Body of pancreas (tissue), 4 donors: ENCODE measurements at regions not wholly inside any gene's neighbourhood (a gene's known extent, or its start where the extent isn't known, plus 50 kb on each side); places are given as distances from the start of the nearest gene placed in this dataset.

Experiments used
- ATAC-seq: fragments of 150-250 bp; one replicate; pipeline ENCODE4 v1.9.1; 2016
- DNase-seq, 4 donors: peaks; one replicate each; pipeline ENCODE4 v3.0.0-alpha.2; 2019
- H3K27ac ChIP-seq, 4 donors: fragments of 200-600 bp; sonication (generic); 1 replicate in 3 of 4; 2 replicates in 1 of 4; pipeline versions ENCODE4 v1.5.1 to v1.6.1; 2016 to 2019; ENCODE audit warnings: mild to moderate bottlenecking in 1 of 4, mixed read lengths in 1 of 4, moderate library complexity in 1 of 4
- H3K27me3 ChIP-seq, 2 donors: fragments of 200-600 bp; sonication (generic); one replicate each; pipeline ENCODE4 v1.6.0; 2016; ENCODE audit warnings: mild to moderate bottlenecking in 1 of 2
- H3K36me3 ChIP-seq, 2 donors: fragments of 200-600 bp; sonication (generic); replicated peaks in 1 of 2; 2 replicates each; pipeline ENCODE4 v1.5.1; 2016; ENCODE audit warnings: low read depth in 2 of 2; ENCODE audit not compliant: insufficient read depth in 1 of 2
- H3K4me1 ChIP-seq: fragments of 200-600 bp; sonication (generic); one replicate; pipeline ENCODE4 v1.6.0; 2016
- H3K4me3 ChIP-seq, 2 donors: fragments of 200-600 bp; sonication (generic); 1 replicate in 1 of 2; 2 replicates in 1 of 2; pipeline ENCODE4 v1.5.1; 2016 to 2019
- H3K9me3 ChIP-seq, 3 donors: fragments of 200-600 bp; sonication (generic); 1 replicate in 2 of 3; 2 replicates in 1 of 3; pipeline ENCODE4 v1.5.1; 2016
- POLR2A ChIP-seq, 3 donors: fragments of 450-650 bp; IDR thresholded peaks; one replicate each; pipeline ENCODE4 v1.6.1; 2016; ENCODE audit warnings: antibody characterized with exemption in 3 of 3, mild to moderate bottlenecking in 2 of 3
- WGBS, 2 donors: methylation state at CpG; one replicate each; pipeline ENCODE4 v1.1.5; 2017; 5-methylcytosine and 5-hydroxymethylcytosine counted together
- intact Hi-C: fragments of 100-400 bp; cut with DNase I; formaldehyde crosslinking; loops from one replicate; pipeline ENCODE4 v1.15.1; 2023
- TF ChIP-seq, protein P1 (sequence below), 7 experiments: fragments of 450-650 bp in 4 of 7; fragments of 200-600 bp in 3 of 7; sonication (generic) in 3 of 7; IDR thresholded peaks; one replicate each; pipeline ENCODE4 v1.5.1; 2016 to 2019; ENCODE audit warnings: antibody characterized with exemption in 7 of 7

DNA sequence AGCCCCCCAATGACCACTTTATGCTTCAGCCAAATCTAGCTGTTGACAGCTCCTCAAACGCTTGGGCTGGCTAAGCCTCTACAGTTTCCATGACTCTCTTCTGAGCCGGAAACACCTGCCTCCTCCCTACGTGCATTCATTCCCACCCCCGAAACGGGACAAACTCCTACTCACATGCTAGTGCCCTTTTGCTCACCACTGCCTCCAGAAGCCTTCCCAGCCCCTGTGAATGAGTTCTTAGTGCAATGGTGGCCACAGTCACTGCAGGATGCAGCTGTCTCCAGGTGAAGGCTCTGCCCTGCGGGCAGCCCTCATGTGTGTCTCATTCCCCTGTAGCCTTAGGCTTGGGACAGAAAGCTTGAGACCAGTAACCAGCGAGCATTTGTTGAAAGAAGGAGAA is 68.8 kb upstream of the DAB2IP start:
- H3K27ac ChIP-seq = no peak overlapping the region
- no peak overlapping the region for H3K4me3 ChIP-seq
- H3K9me3 ChIP-seq = no peaks in the 10 kb centered on the region
- peaks cover 6% of the 10 kb centered on the region for H3K4me1 ChIP-seq
- intact Hi-C loops = no loop called here
- 70 to 83% methylated on average over 7 of the region's 7 CpGs for WGBS, 2 donors
- TF ChIP-seq, protein P1, sequence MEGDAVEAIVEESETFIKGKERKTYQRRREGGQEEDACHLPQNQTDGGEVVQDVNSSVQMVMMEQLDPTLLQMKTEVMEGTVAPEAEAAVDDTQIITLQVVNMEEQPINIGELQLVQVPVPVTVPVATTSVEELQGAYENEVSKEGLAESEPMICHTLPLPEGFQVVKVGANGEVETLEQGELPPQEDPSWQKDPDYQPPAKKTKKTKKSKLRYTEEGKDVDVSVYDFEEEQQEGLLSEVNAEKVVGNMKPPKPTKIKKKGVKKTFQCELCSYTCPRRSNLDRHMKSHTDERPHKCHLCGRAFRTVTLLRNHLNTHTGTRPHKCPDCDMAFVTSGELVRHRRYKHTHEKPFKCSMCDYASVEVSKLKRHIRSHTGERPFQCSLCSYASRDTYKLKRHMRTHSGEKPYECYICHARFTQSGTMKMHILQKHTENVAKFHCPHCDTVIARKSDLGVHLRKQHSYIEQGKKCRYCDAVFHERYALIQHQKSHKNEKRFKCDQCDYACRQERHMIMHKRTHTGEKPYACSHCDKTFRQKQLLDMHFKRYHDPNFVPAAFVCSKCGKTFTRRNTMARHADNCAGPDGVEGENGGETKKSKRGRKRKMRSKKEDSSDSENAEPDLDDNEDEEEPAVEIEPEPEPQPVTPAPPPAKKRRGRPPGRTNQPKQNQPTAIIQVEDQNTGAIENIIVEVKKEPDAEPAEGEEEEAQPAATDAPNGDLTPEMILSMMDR (IDR thresholded peaks at IDR 0.05) = no peak
- TF ChIP-seq POLR2A (IDR thresholded peaks at IDR 0.05) = no peak
- DNase-seq (no peak), ATAC-seq (no peak)
- no peaks in the 10 kb centered on the region for H3K36me3 ChIP-seq
- H3K27me3 ChIP-seq = no peaks in the 10 kb centered on the region

DNA sequence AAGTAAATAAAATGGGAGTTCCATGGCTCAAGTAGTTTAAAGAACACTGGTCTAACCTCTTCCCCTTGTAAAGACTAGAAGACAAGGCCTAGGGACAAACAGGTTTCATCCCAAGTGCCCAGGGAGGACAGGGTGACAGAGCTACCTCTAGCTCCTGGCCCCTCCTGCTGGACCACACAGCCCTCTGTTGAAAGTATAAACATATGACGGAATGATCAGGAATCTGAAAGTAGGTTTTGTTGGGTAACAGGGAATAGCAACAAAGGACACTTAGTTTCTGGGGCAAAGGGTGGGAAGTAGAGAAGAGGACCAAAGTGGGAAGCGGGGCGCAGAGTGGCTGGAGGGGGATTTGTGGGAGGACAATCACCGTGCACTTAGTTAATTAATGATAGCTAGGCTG is 67.0 kb upstream of the DAB2IP start:
- Histone ChIP-seq H3K4me1 (peaks cover 6% of the 10 kb centered on the region), H3K27ac (no peak overlapping the region), H3K9me3 (no peaks in the 10 kb centered on the region), H3K36me3 (no peaks in the 10 kb centered on the region), H3K4me3 (no peak overlapping the region), H3K27me3 (no peaks in the 10 kb centered on the region)
- WGBS, 2 donors = 73 to 75% methylated on average over 4 of the region's 4 CpGs
- TF ChIP-seq, protein P1 (IDR thresholded peaks at IDR 0.05) = no peak
- TF ChIP-seq POLR2A (IDR thresholded peaks at IDR 0.05) = no peak
- intact Hi-C loops = no loop called here
- ATAC-seq (peak; percentile 48), DNase-seq (peak in 1 of 4 donors; percentile 18)

DNA sequence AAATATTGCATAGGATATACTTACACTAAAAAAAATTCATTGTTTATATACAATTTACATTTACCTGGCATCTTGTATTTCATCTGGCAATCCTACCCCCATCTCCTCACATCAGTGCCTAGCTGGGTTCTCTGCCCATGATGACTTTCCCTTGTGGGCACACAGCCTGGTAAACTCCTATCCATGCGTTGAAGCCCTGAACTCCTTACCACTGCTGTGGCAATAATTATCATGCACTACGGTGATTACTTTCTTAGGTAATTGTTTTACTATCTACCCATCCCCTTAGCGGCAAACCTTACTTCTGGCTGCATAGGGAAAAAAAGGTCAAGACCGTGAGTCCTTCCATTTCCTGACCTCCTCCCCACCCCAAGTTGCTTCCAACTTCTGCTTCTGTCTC is 63.6 kb upstream of the DAB2IP start:
- WGBS, 2 donors = 78 to 80% methylated on average over 4 of the region's 4 CpGs
- Histone ChIP-seq H3K9me3 (no peaks in the 10 kb centered on the region), H3K27ac (no peak overlapping the region), H3K4me1 (peaks cover 6% of the 10 kb centered on the region), H3K36me3 (no peaks in the 10 kb centered on the region), H3K27me3 (no peaks in the 10 kb centered on the region), H3K4me3 (no peak overlapping the region)
- no peak for ATAC-seq
- TF ChIP-seq, protein P1 (IDR thresholded peaks at IDR 0.05) = no peak
- no peak for TF ChIP-seq POLR2A (IDR thresholded peaks at IDR 0.05)
- intact Hi-C loops = no loop called here
- no peak for DNase-seq

DNA sequence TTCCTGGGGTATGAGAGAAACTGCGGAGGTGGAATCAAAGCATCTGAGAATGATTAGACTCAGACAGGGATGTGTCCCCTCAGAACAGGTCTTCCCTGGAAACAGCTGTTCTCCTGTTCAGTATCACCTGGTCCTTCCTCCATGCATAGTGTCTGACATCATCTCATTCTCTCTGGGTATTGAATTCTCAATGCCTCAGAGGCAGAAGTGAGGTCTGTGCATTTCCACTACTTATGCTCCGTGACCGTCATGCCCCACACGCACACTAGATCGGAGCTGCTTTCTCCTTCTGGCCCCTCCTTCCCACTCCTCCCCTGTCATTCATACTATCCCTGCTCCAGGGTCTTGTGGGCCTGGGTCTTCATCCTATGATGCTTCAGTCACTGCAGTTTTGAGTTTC is 61.4 kb upstream of the DAB2IP start:
- no peak for ATAC-seq
- WGBS, 2 donors = 78 to 79% methylated on average over 5 of the region's 5 CpGs

DNA sequence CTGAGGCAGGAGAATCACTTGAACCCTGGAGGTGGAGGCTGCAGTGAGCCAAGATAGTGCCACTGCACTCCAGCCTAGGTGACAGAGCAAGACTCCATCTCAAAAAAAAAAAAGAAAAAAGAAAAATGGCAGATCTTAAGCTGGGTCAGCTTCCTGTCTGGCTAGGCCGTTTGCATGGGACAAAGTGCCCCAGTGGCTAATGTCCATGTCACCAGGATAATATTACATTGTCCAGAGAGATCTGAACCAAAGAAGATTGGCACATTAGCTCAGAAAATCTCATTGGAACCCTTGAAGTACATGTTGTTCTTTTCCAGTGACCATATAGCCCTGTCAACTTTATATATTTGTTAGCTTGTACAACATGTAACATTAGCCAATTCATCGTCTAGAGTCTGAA is 59.2 kb upstream of the DAB2IP start:
- Histone ChIP-seq H3K4me3 (no peak overlapping the region), H3K27me3 (no peaks in the 10 kb centered on the region), H3K36me3 (no peaks in the 10 kb centered on the region), H3K4me1 (peaks cover under 1% of the 10 kb centered on the region), H3K27ac (no peak overlapping the region), H3K9me3 (no peaks in the 10 kb centered on the region)
- intact Hi-C loops = no loop called here
- WGBS, 2 donors = 70 to 73% methylated on average over 2 of the region's 2 CpGs
- TF ChIP-seq, protein P1 (IDR thresholded peaks at IDR 0.05) = no peak
- TF ChIP-seq POLR2A (IDR thresholded peaks at IDR 0.05) = no peak
- no peak for DNase-seq
- ATAC-seq = no peak

More for the DNA sequence above, 61.4 kb upstream of the DAB2IP start:
- no peak for DNase-seq
- no peaks in the 10 kb centered on the region for H3K36me3 ChIP-seq
- intact Hi-C loops = no loop called here
- peaks cover under 1% of the 10 kb centered on the region for H3K4me1 ChIP-seq
- H3K9me3 ChIP-seq = no peaks in the 10 kb centered on the region
- no peak overlapping the region for H3K4me3 ChIP-seq
- no peak overlapping the region for H3K27ac ChIP-seq
- no peaks in the 10 kb centered on the region for H3K27me3 ChIP-seq
- TF ChIP-seq, protein P1 (IDR thresholded peaks at IDR 0.05) = no peak
- no peak for TF ChIP-seq POLR2A (IDR thresholded peaks at IDR 0.05)
